GM18519 (cell line): ENCODE measurements at regions not wholly inside any gene's neighbourhood (a gene's known extent, or its start where the extent isn't known, plus 50 kb on each side); places are given as distances from the start of the nearest gene placed in this dataset.

Experiments
- ATAC-seq: cut with Tn5 transposase; IDR thresholded peaks from one replicate; pipeline ENCODE4 v1.9.1; 2021; ENCODE audit warnings: mild to moderate bottlenecking, moderate library complexity; ENCODE audit not compliant: unreplicated experiment, low FRiP score

DNA sequence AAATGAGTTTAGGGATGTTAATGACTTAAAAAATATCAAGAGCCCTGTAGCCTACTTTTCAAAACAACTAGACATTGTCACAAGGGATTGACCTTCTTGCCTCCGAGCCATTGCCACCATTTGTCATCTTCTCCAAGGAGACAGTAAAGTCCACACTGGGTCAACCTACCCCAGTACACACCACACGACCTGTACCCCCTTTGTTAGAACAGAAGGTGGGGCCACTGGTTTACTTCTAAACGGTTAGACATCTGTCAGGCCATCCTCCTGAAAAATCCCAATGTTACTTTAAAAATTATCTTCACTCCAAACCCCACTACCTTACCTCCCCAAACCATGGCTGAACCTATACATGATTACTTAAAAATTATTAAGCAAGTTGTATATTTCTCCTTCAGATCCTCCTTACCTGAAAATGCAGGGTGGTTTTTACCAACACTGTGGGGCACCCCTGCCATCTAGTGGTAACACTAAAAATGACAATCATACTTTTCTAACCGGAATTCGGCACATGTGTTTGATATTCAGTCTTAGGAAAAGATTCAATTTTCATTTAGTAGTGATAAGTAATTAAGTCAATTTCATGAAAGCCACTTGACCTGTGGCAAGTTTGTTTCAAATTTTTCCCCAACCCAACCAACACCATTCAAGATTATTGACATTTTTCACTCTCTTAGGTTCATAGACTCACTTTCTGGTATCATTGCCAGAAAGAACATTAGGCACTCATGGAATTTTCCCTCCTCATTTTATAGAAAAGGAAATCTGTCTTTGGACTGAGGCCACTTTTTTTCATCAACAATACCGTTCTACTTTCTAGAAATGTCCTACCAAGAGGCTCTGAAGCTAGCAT is 265.3 kb upstream of the PKDCC start:
- no peak for ATAC-seq

DNA sequence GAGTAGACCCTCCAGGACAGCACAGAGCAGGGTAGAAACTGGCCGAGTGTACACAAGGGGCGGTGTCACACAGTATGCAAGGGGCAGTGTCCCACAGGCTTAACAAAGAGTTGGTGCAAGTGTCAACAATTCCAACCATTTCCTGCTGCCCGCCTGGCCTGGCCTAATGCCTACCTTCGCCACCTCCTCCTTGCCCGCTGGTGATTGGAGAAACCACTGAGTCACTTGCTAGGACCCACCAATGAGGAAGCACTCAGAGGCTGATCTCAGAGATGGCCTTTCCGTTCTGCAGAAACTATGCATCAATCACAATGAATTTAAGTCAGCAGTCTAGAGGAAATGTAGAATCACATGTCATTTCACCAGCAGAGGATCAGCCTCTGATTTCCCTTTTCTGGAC is 263.3 kb upstream of the PKDCC start:
- ATAC-seq, result no peak

DNA sequence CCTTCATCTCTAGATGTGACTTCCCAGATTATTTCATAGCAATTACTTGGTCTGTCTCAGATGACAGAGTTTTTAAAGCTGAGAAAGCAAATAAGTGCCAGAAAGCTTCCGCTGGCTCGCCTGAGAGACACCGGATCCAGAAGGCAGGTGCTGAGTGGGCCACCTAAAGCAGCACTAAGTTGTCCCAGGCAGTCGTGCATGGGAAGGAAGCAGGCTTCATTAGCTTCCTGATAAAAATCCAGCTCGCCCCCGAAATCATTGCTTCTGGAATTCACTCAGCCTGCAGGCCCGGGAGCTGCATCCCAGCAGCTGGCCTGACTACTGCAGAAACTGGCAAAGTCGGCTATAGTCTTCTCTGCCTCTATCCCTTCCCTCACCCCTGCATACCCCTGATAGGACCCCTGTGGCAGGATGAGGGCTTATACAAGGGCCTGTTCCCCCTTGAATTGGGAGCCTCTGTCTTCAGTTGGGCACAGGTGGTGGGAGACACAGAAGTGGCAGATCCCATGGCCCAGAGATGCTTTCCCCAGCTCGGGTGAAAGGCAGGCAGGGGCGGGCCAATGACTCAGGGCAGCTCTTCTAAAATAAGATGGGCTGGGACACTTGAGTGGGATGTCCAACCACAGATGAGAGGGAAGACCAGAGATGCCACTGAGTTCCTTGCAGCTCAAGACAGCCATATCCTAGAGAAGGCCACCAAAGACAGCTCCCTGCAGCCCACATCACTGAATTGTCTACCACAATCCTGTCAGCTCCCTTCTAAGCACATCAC is 262.4 kb upstream of the PKDCC start:
- ATAC-seq, result no peak

DNA sequence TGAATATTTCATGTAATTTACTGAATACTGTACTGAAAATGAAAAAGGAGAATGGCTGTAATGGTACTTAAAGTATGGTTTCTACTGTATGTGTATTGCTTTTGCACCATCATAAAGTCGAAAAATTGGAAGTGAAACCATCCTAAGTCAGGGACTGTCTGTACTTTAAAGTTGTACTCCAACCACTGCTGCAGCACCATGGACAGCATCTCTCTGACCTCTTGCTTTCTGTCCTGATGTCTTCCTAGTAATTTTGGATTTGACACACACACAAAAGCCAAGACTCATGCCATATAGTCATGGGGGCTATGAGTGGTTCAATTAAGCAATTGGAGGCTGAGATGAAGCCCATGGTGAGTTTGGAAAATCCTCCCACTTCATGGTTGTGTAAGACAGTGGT is 256.3 kb upstream of the PKDCC start:
- ATAC-seq, result peak; percentile 85

DNA sequence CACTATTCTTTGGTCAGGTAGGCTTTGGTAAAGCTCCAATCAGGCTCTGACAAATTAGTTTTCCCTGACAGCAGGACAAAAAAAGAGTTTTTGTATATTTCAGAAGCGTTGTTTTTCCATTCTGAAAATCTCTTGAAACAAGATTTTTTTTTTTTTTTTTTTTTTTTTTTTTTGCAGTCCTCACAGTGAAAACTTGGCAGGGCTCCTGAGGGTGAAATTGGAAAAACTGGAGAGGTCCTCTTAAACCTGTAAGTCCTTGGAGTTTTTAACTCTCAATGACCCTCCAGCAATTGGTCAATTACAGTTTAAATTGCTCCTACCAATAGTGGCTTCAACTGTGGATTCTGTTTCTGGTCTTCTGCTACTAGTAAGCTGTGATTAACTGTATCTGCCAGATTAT is 244.5 kb upstream of the PKDCC start:
- no peak for ATAC-seq

DNA sequence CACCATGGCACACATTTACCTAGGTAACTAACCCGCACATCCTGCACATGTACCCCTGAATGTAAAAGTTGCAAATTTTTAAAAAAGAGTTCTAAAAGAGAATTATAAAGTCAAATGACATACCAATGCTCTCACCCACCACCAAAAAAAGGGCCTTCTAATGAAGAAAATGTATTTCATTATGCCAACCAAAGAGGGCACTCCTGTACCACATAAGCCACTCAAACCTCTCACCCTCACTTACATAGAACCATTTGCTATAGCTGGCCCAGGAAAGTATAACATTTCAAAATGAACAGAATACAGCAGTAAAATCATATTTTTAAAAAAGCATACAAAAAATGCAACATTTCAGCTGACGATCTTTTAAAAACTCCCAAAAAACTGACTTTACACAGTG is 241.5 kb upstream of the PKDCC start:
- ATAC-seq, result no peak

DNA sequence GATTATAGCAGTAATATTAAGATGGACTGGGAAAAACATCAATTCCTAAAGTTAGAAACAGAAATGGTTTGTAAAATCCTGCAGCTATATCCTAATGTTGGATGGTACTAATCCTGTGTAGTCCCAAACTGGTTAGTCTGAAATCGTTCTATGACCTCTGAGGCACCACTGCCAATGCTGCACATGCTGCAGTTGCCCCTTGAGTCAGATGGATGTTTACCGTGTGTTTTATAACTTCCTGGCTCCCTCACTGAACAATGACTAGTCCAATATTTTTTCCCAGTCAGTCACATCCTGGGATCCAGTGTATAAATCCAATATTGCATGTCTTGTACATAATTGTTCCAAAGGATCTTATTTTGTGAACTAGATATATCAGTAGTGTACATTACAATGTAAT is 226.7 kb upstream of the PKDCC start:
- ATAC-seq, result no peak

DNA sequence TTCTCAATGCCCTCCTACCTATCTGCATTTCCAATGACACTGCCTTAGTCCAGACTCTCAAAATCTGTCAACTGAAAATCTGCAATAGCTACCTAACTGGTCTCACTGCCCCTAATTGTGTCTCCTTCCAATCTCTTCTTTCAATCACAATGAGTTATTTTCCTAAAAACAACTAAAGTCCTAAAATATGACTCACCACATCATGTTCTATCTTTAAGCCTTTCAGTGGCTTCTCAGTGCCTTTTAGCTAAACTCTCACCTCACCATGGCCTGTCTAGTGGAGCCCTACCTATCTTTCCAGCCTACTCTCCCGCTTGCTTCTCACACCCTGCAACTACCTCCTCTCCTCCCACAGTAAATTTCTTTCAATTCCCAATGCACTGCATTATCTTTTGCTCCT is 220.9 kb upstream of the PKDCC start:
- no peak for ATAC-seq

DNA sequence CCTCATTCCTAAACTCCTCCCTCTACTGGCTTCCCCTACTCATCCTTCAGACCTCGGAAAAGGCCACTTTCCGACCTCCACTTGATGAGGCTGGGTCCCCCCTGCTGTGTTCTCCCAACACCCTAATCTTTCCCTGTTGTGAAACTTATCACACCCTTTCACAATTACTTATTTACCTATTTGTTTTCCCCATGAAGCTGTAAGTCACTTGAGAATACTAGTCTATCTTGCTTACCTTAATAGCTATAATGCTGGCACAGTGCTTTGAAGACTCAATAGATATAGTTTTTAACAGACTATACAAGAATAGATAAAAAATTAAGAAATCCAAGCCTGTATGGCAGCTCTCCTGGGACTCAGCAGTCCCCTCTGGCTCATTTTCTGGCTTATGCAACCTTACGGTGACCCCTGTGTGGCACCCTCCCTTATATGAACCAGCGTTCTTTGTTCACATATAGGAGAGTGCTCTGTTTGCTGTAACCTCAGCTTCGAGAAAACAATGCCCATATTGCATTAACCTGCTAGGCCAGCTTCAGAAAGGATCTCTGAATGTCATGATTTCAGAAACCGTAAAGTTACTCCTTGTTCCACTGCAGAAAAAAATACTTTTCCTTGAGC is 220.4 kb upstream of the PKDCC start:
- no peak for ATAC-seq

DNA sequence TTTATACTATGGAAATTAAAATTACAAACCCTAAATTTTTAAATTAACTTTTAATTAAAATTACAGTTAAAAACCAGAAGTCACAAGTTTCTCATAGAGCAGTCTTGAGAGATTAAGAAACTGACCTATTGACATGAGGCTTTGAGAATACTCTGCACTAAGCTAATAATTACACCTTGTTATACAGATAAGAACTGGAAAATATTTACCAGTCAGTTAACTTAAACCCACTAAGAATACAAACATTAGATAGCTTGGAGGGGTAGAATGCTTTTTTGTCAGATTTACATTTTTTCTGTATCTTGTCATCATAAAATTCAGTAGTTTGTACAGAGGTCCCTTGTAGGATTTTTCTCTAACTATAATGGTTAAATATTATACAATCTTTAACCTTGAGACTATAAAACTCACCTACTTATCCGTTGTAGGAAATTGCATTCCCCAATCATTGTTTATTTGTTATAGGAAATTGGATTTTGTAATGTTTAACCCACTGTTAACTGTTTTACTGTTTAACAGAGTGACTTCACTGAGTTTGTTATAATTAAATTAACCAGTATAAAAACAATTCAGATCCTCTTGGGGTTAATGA is 219.7 kb upstream of the PKDCC start:
- no peak for ATAC-seq

DNA sequence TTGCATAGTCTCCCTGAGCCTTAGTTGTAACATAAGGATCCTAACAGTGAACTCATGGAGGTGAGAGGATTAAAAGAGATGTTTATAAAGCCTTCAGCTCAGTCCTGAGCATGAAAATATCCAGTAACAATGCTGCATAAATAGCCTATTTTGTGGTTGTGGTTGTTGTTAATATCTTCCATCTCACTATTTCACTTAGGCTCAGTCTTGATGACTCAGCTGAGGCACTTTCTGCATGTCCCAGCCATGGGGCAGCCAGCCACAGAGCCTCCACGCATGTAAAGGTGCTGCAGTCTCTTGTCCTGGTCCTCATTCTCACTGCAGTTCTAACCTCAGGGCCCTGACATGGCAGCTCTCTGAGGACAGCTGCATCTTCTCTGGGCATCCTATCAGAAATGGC is 218.8 kb upstream of the PKDCC start:
- ATAC-seq, result no peak

DNA sequence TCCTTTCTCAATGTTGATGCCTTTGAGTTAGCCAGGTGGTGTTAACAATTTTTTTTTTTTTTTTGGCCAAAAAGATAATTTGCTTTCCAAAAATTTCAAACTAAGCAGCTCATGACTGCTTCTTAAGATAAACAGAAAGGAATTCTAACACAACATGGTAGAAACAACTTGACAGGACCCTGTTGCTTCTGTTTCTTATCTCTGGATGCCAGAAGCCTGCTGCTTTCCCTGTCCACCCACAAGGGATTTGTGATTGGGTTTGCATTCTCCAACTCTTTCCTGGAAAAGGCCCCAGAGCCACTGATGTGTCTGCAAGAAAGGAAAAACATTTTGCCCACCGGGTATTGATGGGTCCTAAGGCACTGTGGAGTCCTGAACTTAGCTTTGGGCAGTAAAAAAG is 217.2 kb upstream of the PKDCC start:
- ATAC-seq, result no peak

DNA sequence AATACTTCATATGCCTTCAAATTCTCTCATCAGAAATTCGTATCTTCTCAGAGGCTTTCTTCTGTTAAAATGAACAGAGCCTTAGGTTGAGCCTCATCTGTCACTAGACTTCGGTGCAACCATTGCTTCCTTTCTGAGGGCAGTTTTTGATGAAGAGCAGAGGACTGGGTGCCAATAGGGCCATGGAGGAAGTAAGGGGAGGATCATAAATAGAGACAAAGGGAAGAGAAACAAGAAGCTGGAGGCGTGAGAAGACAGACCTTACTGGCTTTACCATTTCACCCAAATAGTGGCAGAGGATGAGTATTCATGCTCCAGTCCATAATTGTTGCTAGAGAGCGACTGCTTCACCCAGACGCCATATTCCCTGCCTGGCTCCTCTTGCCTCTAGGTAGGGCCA is 215.6 kb upstream of the PKDCC start:
- ATAC-seq, result no peak

DNA sequence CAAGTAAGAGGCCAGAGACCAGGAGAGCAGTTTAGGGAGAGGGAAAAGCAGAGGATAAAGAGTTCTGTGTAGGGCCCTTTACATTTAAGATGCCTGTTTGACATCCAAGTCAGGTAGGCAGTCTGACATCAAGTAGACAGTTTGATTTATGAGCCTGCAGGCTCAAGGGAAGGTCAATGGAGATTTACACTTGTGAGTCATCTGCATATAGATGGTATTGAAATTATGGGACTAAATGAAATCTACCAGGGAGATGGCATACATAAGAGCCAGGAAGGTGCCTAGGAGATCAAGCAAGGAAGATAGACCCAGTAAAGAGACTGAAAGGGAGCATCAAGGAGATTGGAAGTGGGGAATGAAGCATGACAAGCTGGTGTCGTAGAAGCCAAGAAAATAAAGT is 212.4 kb upstream of the PKDCC start:
- ATAC-seq, result no peak

DNA sequence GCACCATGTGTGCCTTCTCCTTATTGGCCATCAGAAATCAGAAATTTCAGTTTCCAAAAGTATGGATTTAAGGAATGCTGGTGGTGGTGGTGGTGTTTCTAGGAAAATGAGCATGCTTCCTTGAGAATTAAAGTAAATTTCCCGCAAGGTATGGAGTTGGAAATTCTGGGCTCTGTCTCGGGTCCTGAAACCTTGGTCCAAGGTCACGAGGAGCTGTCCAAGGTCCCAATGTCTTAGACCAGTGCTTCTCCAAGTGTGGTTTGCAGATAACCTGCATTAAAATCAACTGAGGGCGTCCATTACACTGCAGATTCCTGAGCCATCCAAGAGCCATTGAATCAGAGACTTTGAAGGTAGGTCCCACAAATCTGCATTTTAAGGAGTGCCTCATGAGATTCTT is 210.9 kb upstream of the PKDCC start:
- ATAC-seq, result no peak

DNA sequence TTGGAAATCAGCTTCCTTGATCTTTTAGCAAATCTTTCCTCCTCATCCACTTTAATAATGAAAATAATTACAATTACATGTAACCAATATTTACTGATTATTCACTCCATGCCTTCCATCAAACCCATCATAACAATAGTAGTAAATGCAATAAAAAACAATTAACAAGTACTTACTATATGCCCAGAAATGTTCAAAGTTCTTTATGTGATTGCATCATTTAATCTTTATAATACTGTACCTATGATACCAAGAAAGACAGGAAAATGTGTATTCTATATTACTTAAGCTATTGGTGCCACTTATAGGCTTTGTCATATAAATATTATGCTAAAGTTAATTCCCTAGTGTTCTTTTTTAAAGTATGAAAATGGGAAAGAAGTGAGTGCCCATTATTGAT is 210.2 kb upstream of the PKDCC start:
- ATAC-seq, result no peak

DNA sequence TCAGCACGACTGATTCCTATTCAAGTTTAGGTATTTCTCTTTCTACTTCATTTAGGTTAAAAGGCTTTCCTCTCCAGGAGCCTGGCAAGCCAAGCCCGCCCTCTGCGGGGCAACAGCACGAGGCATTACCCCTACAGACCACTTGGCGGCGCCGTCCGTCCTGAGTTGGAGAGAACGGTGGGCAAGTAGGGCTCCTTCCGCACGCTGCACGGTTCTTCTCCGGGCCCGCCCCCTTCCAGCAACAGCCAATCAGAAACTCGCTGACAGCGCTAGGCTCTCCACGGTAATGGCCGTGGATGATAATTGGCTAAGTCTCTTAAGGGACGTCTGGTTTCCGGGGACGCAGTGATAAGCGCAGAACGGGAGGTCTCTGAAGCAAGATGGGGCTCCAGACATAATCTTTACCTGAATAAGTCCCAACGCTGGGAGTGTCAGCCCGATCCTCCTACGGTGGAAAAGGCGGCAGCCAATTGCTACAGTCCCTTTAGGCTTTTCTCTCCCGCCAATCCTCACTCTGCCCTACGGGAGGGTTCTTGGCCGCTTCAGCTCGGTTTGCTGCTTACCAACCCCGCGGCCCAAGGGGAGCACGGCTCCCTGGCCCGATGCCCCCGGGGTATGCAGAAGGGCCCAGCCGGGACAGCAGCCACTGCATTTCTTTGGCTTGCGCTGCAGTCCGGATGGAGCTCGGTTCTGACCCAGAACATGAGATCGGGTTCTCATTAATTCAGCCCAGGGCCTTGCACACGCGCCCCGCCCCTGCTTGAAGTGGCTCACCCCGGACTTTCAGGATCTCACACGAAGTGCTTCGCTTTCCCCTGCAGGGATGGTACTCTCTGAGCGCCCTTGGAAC is 206.9 kb upstream of the PKDCC start:
- peak; percentile 99 for ATAC-seq

DNA sequence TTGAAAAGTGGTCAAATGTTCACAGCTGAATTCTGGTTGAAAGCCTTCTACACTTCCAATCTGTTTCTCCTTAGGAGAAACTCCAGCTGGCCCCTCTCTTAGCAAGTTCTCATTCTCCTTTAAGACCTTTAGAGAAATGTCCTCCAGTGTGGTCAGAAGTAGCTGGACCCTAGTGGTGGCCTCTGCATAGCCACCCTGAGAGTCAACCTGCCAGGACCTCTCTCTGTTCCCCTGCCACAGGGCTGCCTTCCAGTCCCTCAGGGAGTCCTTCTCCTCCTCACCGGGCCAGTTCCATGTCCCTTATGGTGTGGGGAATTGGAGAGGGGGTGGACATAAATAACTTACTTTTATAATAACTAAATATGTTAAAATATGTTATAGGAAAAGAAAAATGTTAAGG is 200.9 kb upstream of the PKDCC start:
- no peak for ATAC-seq

DNA sequence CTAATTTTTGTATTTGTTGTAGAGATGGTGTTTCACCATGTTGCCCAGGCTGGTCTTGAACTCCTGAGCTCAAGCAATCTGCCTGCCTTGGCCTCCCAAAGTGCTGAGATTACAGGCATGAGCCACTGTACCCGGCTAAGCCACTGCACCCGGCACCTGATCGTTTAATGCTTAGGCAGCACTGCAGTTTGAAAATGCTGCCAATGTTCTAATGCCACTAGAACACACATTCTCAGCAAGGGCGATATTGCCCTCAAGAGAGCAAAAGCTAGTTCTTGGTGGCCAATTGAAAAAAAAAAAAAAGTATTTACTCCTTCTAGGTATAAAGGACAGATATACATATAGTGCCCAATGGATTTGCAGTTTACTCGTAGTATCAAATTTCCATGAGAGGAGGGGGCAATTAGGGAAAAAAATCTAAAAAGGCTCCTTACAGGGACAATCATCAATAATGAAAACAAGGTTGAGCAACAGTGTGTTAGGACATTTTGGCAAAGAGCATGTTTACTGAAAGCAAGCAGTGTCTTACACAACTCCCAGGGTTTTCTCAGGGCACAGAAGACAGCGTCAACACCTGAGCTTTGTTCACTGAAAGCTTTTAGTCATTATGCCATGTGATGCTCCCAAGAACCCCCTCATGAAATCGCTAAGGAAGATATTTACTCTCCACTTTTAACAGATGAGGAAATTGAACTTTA is 199.9 kb upstream of the PKDCC start:
- no peak for ATAC-seq

DNA sequence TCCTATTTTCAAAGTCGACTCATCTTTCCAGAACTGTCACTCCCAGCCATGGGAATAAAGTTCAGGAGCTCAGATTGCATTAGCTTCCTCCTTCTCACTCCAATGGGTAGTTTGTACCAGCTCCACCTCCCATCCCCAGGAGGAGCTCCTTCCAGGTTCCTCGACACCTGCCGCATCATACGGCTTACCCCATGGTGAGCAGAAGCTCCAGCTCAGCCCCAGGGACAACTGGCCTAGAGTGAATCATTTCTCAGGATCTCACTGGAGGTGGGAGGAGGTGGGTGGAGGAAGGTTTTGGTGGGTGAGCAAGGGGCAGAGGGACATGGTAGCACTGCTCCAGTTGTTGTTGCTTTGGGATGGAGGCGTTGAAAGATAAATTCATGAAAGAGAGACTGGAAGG is 196.3 kb upstream of the PKDCC start:
- ATAC-seq, result no peak
